Mesenchymal stem cell (in vitro differentiated cells and primary cell): ENCODE measurements at regions not wholly inside any gene's neighbourhood (a gene's known extent, or its start where the extent isn't known, plus 50 kb on each side); places are given as distances from the start of the nearest gene placed in this dataset.
A peak's percentile ranks its signal among the peaks of the same experiment; 100 is the strongest.

Experiments
- DNase-seq: peaks from one replicate; pipeline ENCODE4 v3.0.0-alpha.2; 2013
- H2AFZ ChIP-seq: one replicate; pipeline ENCODE4 v1.6.1; 2013; ENCODE audit warnings: low read depth, mild to moderate bottlenecking, control low read depth, inconsistent platforms, low read length, moderate library complexity
- H2AK5ac ChIP-seq: 2 replicates; pipeline ENCODE4 v1.6.1; 2013; ENCODE audit warnings: low read length, moderate library complexity, mild to moderate bottlenecking, inconsistent platforms; ENCODE audit not compliant: severe bottlenecking
- H2BK120ac ChIP-seq: one replicate; pipeline ENCODE4 v1.6.1; 2013; ENCODE audit warnings: low read depth, mild to moderate bottlenecking, inconsistent platforms, low read length, moderate library complexity
- H2BK12ac ChIP-seq, 2 experiments: one replicate each; pipeline ENCODE4 v1.6.1; 2013; ENCODE audit warnings: inconsistent platforms in 2 of 2, low read length in 2 of 2, mild to moderate bottlenecking in 2 of 2, moderate library complexity in 2 of 2, control low read depth in 1 of 2
- H2BK15ac ChIP-seq: one replicate; pipeline ENCODE4 v1.6.1; 2013; ENCODE audit warnings: mild to moderate bottlenecking, low read depth, inconsistent platforms; ENCODE audit not compliant: poor library complexity, severe bottlenecking
- H2BK5ac ChIP-seq: 2 replicates; pipeline ENCODE4 v1.6.1; 2013; ENCODE audit warnings: low read depth, mild to moderate bottlenecking, low read length, control low read depth, inconsistent platforms; ENCODE audit not compliant: poor library complexity, severe bottlenecking
- H3K14ac ChIP-seq, 2 experiments: one replicate each; pipeline ENCODE4 v1.6.1; 2013; ENCODE audit warnings: inconsistent platforms in 2 of 2, low read length in 2 of 2, control low read depth in 1 of 2, mild to moderate bottlenecking in 1 of 2, moderate library complexity in 1 of 2
- H3K18ac ChIP-seq, 2 experiments: one replicate each; pipeline ENCODE4 v1.6.1; 2013; ENCODE audit warnings: inconsistent platforms in 2 of 2, low read length in 2 of 2, control low read depth in 1 of 2, low read depth in 1 of 2, mild to moderate bottlenecking in 1 of 2
- H3K23ac ChIP-seq, 2 experiments: one replicate each; pipeline ENCODE4 v1.6.1; 2013; ENCODE audit warnings: inconsistent platforms in 2 of 2, low read length in 2 of 2, mild to moderate bottlenecking in 2 of 2, moderate library complexity in 2 of 2, control low read depth in 1 of 2
- H3K27ac ChIP-seq: 2 replicates; pipeline ENCODE4 v1.5.1; 2013; ENCODE audit warnings: mild to moderate bottlenecking, moderate library complexity, low read length, control low read depth, inconsistent platforms; ENCODE audit not compliant: poor library complexity, severe bottlenecking
- H3K27me3 ChIP-seq, 2 experiments: 2 replicates each; pipeline versions ENCODE4 v1.6.1 to v1.7.0; 2013; ENCODE audit warnings: low read length in 2 of 2, mild to moderate bottlenecking in 2 of 2, moderate library complexity in 2 of 2, control low read depth in 1 of 2, inconsistent platforms in 1 of 2; ENCODE audit not compliant: control insufficient read depth in 1 of 2, insufficient read depth in 1 of 2
- H3K36me3 ChIP-seq, 2 experiments: 2 replicates each; pipeline versions ENCODE4 v1.6.1 to v1.7.0; 2013; ENCODE audit warnings: low read length in 2 of 2, control low read depth in 1 of 2, inconsistent platforms in 1 of 2, low read depth in 1 of 2, mild to moderate bottlenecking in 1 of 2; ENCODE audit not compliant: insufficient read depth in 2 of 2, control insufficient read depth in 1 of 2
- H3K4ac ChIP-seq, 2 experiments: one replicate each; pipeline ENCODE4 v1.6.1; 2013; ENCODE audit warnings: inconsistent platforms in 2 of 2, low read length in 2 of 2, mild to moderate bottlenecking in 2 of 2, moderate library complexity in 2 of 2, control low read depth in 1 of 2, low read depth in 1 of 2
- H3K4me1 ChIP-seq: 2 replicates; pipeline ENCODE4 v1.6.1; 2013; ENCODE audit warnings: low read depth, low read length, control low read depth; ENCODE audit not compliant: control insufficient read depth, insufficient read depth
- H3K4me2 ChIP-seq: 2 replicates; pipeline ENCODE4 v1.6.1; 2013; ENCODE audit warnings: low read length, mild to moderate bottlenecking, inconsistent platforms; ENCODE audit not compliant: poor library complexity, severe bottlenecking
- H3K4me3 ChIP-seq, 2 experiments: 2 replicates each; pipeline versions ENCODE4 v1.5.1 to v1.7.0; 2013; ENCODE audit warnings: low read length in 2 of 2, mild to moderate bottlenecking in 2 of 2, control low read depth in 1 of 2, low read depth in 1 of 2; ENCODE audit not compliant: insufficient read depth in 1 of 2
- H3K79me1 ChIP-seq: replicated peaks from 2 replicates; pipeline ENCODE4 v1.6.1; 2013; ENCODE audit warnings: mild to moderate bottlenecking, control low read depth, low read length, inconsistent platforms; ENCODE audit not compliant: poor library complexity, severe bottlenecking
- H3K9ac ChIP-seq: 2 replicates; pipeline ENCODE4 v1.7.0; 2013; ENCODE audit warnings: mild to moderate bottlenecking, low read length, moderate library complexity
- H3K9me3 ChIP-seq: 2 replicates; pipeline ENCODE4 v1.7.0; 2013; ENCODE audit warnings: mild to moderate bottlenecking, low read length; ENCODE audit not compliant: control insufficient read depth
- H4K8ac ChIP-seq: one replicate; pipeline ENCODE4 v1.6.1; 2013; ENCODE audit warnings: inconsistent platforms, mild to moderate bottlenecking, low read length, moderate library complexity
- H4K91ac ChIP-seq: one replicate; pipeline ENCODE4 v1.6.1; 2013; ENCODE audit warnings: mild to moderate bottlenecking, low read length, inconsistent platforms
- WGBS: methylation state at CpG from one replicate; pipeline ENCODE4 v1.1.7; 2013; ENCODE audit warnings: mixed read lengths; 5-methylcytosine and 5-hydroxymethylcytosine counted together

GRCh38 chr14:22472935-22473854, 115.8 kb downstream of the DAD1 start:
- H2BK15ac ChIP-seq: peak overlapping the region; percentile 26
- no peaks in the 10 kb centered on the region for H3K9me3 ChIP-seq
- WGBS: 80% methylated on average over 9 of the region's 12 CpGs
- H3K23ac ChIP-seq: no peak overlapping the region
- no peaks in the 10 kb centered on the region for H3K36me3 ChIP-seq
- H3K18ac ChIP-seq: peak overlapping the region in 1 of 2 experiments; percentile 5
- H2AK5ac ChIP-seq: no peak overlapping the region
- no peak overlapping the region for H4K8ac ChIP-seq
- H3K4me3 ChIP-seq: no peak overlapping the region
- H2BK12ac ChIP-seq: peak overlapping the region in 1 of 2 experiments; percentile 45
- H2AFZ ChIP-seq: no peak overlapping the region
- H3K9ac ChIP-seq: no peak overlapping the region
- peak overlapping the region; percentile 56 for H4K91ac ChIP-seq
- H3K4ac ChIP-seq: peak overlapping the region in 1 of 2 experiments; percentile 57
- peaks cover 0 to 43% of the 10 kb centered on the region in 2 experiments for H3K27me3 ChIP-seq
- H3K27ac ChIP-seq: no peak overlapping the region
- no peak overlapping the region for H2BK120ac ChIP-seq
- H3K14ac ChIP-seq: no peak overlapping the region
- no peak overlapping the region for H3K4me2 ChIP-seq
- H2BK5ac ChIP-seq: no peak overlapping the region
- peaks cover 6% of the 10 kb centered on the region for H3K4me1 ChIP-seq
- no peaks in the 10 kb centered on the region for H3K79me1 ChIP-seq
- DNase-seq: peak; percentile 56

- Histone ChIP-seq H3K27me3 (peaks cover 0 to 36% of the 10 kb centered on the region in 2 experiments), H3K27ac (no peak overlapping the region), H3K4me3 (no peak overlapping the region), H2AK5ac (no peak overlapping the region), H3K14ac (no peak overlapping the region), H2AFZ (no peak overlapping the region), H3K79me1 (no peaks in the 10 kb centered on the region), H2BK5ac (no peak overlapping the region), H2BK12ac (peak overlapping the region in 1 of 2 experiments; percentile 38), H2BK120ac (no peak overlapping the region), H3K9ac (no peak overlapping the region), H3K23ac (no peak overlapping the region), H4K91ac (no peak overlapping the region), H3K4me2 (no peak overlapping the region), H3K4ac (no peak overlapping the region), H3K9me3 (no peaks in the 10 kb centered on the region), H3K36me3 (no peaks in the 10 kb centered on the region), H2BK15ac (no peak overlapping the region), H4K8ac (no peak overlapping the region), H3K18ac (peak overlapping the region in 1 of 2 experiments; percentile 0), H3K4me1 (peaks cover 6% of the 10 kb centered on the region)
- DNase-seq: no peak
- WGBS: 68% methylated on average over 2 of the region's 2 CpGs
Measured at GRCh38 chr14:22472466-22472865, 116.6 kb downstream of the DAD1 start.

- no peak overlapping the region for H2BK15ac ChIP-seq
- WGBS: 47% methylated on average over 7 of the region's 7 CpGs
- peaks cover 0 to 32% of the 10 kb centered on the region in 2 experiments for H3K27me3 ChIP-seq
- H3K4me3 ChIP-seq: no peak overlapping the region
- H3K9me3 ChIP-seq: no peaks in the 10 kb centered on the region
- H2AFZ ChIP-seq: no peak overlapping the region
- H3K18ac ChIP-seq: peak overlapping the region in 1 of 2 experiments; percentile 15
- H3K14ac ChIP-seq: no peak overlapping the region
- no peak overlapping the region for H3K4ac ChIP-seq
- no peaks in the 10 kb centered on the region for H3K36me3 ChIP-seq
- no peak overlapping the region for H3K9ac ChIP-seq
- H3K79me1 ChIP-seq: no peaks in the 10 kb centered on the region
- H2AK5ac ChIP-seq: no peak overlapping the region
- H2BK120ac ChIP-seq: no peak overlapping the region
- H3K23ac ChIP-seq: no peak overlapping the region
- peaks cover 8% of the 10 kb centered on the region for H3K4me1 ChIP-seq
- H2BK12ac ChIP-seq: peak overlapping the region in 1 of 2 experiments; percentile 21
- peak; percentile 51 for DNase-seq
- H4K91ac ChIP-seq: no peak overlapping the region
- H4K8ac ChIP-seq: no peak overlapping the region
- H3K4me2 ChIP-seq: no peak overlapping the region
- H3K27ac ChIP-seq: no peak overlapping the region
- H2BK5ac ChIP-seq: no peak overlapping the region
Measured at GRCh38 chr14:22471545-22472121, 117.4 kb downstream of the DAD1 start.
